ENCODE measurements at regions not wholly inside any gene's neighbourhood (a gene's known extent, or its start where the extent isn't known, plus 50 kb on each side); places are given as distances from the start of the nearest gene placed in this dataset.
A peak's percentile ranks its signal among the peaks of the same experiment; 100 is the strongest.

DNA sequence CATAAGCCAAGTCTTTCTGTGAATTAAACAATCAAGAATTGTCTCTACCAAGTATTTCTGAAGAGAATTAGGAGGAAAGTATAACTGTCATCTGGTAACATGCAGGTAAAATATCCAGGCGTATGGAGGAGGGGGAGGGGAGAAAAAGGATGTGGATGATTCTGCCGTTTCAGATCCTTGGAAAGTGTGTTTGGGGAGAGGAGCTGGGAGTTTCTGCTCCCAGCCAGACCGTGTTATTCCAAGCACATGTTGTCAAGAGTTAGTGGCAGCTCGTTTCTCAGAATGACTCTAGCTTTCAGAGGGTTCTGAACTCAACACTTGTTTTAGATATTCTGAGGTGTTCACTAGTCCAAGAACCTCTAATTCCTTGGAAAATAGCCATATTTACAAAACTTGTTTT, 137.6 kb downstream of the FAM124B start (continued):
- TF ChIP-seq NANOG (IDR thresholded peaks at IDR 0.05; ENCODE audit: borderline replicate concordance), result no peak
- no peak for TF ChIP-seq POLR2AphosphoS5 (IDR thresholded peaks at IDR 0.05; ENCODE audit: low read depth)

GRCh38 chr2:224263571-224264043, 138.3 kb downstream of the FAM124B start:
- Histone ChIP-seq H3K27ac (ENCODE audit: low read depth) (no peak overlapping the region), H3K9me2 (ENCODE audit: insufficient read depth) (no peaks in the 10 kb centered on the region), H3K4me2 (0 out of 2 replicates have a peak overlapping the region, but pooled peaks have one; percentile 11), H3K27me3 (ENCODE audit: insufficient read depth) (no peaks in the 10 kb centered on the region), H3K79me2 (replicated peaks; ENCODE audit: insufficient read depth) (no peaks in the 10 kb centered on the region), H3K36me3 (ENCODE audit: insufficient read depth) (no peaks in the 10 kb centered on the region), H2AFZ (peak overlapping the region; percentile 12; the same call in 1 of the 2 replicates), H3K4me3 (no peak overlapping the region), H4K20me1 (replicated peaks; ENCODE audit: insufficient read depth) (no peaks in the 10 kb centered on the region), H3F3A (replicated peaks; ENCODE audit: low read depth) (no peaks in the 10 kb centered on the region), H3K4me1 (ENCODE audit: insufficient read depth) (peaks cover 14% of the 10 kb centered on the region)
- Mint-ChIP-seq H3K27me3 (ENCODE audit: insufficient read depth, low read depth, poor library complexity) (no peaks in the 10 kb centered on the region), H3K9me3 (no peaks in the 10 kb centered on the region), H3K4me1 (peaks cover 14% of the 10 kb centered on the region), H3K36me3 (ENCODE audit: low read depth) (no peaks in the 10 kb centered on the region), H3K4me3 (no peak overlapping the region), H3K27ac (no peak overlapping the region)
- TF ChIP-seq ZNF114 (CRISPR knock-in tag; IDR thresholded peaks at IDR 0.05) (no peak), JUNB (IDR thresholded peaks at IDR 0.05; ENCODE audit: unreplicated experiment) (no peak), EZH2phosphoT487 (IDR thresholded peaks at IDR 0.05; ENCODE audit: unreplicated experiment) (no peak), STAT1 (IDR thresholded peaks at IDR 0.05; ENCODE audit: unreplicated experiment) (no peak), CREB1 (CRISPR knock-in tag; IDR thresholded peaks at IDR 0.05; ENCODE audit: low read depth) (no peak), POLR2AphosphoS5 (IDR thresholded peaks at IDR 0.05; ENCODE audit: low read depth) (no peak), EZH2 (IDR thresholded peaks at IDR 0.05; ENCODE audit: low read depth, unreplicated experiment) (no peak), ZNF331 (CRISPR knock-in tag; IDR thresholded peaks at IDR 0.05; ENCODE audit: low read depth) (no peak), CTCF (conservative IDR thresholded peaks at IDR 0.05; ENCODE audit: low read depth in 2 of 2) (no peak), ETS1 (IDR thresholded peaks at IDR 0.05) (no peak), NANOG (IDR thresholded peaks at IDR 0.05; ENCODE audit: borderline replicate concordance) (no peak), REST (IDR thresholded peaks at IDR 0.05; ENCODE audit: unreplicated experiment) (no peak)
- TF ChIP-seq, protein P1, sequence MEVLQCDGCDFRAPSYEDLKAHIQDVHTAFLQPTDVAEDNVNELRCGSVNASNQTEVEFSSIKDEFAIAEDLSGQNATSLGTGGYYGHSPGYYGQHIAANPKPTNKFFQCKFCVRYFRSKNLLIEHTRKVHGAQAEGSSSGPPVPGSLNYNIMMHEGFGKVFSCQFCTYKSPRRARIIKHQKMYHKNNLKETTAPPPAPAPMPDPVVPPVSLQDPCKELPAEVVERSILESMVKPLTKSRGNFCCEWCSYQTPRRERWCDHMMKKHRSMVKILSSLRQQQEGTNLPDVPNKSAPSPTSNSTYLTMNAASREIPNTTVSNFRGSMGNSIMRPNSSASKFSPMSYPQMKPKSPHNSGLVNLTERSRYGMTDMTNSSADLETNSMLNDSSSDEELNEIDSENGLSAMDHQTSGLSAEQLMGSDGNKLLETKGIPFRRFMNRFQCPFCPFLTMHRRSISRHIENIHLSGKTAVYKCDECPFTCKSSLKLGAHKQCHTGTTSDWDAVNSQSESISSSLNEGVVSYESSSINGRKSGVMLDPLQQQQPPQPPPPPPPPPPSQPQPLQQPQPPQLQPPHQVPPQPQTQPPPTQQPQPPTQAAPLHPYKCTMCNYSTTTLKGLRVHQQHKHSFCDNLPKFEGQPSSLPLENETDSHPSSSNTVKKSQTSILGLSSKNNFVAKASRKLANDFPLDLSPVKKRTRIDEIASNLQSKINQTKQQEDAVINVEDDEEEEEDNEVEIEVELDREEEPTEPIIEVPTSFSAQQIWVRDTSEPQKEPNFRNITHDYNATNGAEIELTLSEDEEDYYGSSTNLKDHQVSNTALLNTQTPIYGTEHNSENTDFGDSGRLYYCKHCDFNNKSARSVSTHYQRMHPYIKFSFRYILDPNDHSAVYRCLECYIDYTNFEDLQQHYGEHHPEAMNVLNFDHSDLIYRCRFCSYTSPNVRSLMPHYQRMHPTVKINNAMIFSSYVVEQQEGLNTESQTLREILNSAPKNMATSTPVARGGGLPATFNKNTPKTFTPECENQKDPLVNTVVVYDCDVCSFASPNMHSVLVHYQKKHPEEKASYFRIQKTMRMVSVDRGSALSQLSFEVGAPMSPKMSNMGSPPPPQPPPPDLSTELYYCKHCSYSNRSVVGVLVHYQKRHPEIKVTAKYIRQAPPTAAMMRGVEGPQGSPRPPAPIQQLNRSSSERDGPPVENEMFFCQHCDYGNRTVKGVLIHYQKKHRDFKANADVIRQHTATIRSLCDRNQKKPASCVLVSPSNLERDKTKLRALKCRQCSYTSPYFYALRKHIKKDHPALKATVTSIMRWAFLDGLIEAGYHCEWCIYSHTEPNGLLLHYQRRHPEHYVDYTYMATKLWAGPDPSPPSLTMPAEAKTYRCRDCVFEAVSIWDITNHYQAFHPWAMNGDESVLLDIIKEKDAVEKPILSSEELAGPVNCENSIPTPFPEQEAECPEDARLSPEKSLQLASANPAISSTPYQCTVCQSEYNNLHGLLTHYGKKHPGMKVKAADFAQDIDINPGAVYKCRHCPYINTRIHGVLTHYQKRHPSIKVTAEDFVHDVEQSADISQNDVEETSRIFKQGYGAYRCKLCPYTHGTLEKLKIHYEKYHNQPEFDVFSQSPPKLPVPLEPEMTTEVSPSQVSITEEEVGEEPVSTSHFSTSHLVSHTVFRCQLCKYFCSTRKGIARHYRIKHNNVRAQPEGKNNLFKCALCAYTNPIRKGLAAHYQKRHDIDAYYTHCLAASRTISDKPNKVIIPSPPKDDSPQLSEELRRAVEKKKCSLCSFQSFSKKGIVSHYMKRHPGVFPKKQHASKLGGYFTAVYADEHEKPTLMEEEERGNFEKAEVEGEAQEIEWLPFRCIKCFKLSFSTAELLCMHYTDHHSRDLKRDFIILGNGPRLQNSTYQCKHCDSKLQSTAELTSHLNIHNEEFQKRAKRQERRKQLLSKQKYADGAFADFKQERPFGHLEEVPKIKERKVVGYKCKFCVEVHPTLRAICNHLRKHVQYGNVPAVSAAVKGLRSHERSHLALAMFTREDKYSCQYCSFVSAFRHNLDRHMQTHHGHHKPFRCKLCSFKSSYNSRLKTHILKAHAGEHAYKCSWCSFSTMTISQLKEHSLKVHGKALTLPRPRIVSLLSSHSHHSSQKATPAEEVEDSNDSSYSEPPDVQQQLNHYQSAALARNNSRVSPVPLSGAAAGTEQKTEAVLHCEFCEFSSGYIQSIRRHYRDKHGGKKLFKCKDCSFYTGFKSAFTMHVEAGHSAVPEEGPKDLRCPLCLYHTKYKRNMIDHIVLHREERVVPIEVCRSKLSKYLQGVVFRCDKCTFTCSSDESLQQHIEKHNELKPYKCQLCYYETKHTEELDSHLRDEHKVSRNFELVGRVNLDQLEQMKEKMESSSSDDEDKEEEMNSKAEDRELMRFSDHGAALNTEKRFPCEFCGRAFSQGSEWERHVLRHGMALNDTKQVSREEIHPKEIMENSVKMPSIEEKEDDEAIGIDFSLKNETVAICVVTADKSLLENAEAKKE (CRISPR knock-in tag; IDR thresholded peaks at IDR 0.05), result no peak
- ATAC-seq (no peak), DNase-seq (ENCODE audit: low spot score) (no peak)
